AG09309 (cell line): ENCODE measurements at regions not wholly inside any gene's neighbourhood (a gene's known extent, or its start where the extent isn't known, plus 50 kb on each side); places are given as distances from the start of the nearest gene placed in this dataset.

Source experiments
- DNase-seq: peaks from one replicate; pipeline ENCODE4 v3.0.0-alpha.2; 2010; ENCODE audit warnings: low read depth
- H3K4me3 ChIP-seq: 2 replicates; pipeline ENCODE4 v1.5.1; 2011; ENCODE audit warnings: mild to moderate bottlenecking, low read depth, low read length, moderate library complexity; ENCODE audit not compliant: control insufficient read depth
- TF ChIP-seq, protein P1 (sequence below): IDR thresholded peaks from 2 replicates; pipeline ENCODE4 v1.5.1; 2011; ENCODE audit warnings: mild to moderate bottlenecking, low read depth, low read length, inconsistent platforms; ENCODE audit not compliant: insufficient read depth, control insufficient read depth; ENCODE audit errors: missing control alignments

DNA sequence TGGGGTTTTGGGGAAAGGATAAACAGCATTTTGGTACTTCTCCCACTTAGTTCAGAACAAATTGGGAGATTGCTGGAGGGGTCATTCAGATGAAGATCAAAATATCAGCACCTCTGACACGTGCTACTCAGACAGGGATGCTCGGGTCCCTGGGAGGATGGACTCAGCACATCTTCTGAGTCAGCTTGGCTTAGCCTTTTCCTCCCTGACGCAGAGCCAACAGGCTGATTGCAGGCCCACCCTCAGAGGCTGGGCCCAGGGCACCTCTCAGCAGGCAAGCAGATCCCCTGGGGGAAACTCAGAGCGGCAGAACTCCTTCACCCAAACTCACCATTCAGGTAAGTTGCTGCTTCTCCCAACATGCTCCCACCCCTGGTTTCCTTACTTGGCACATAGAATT lies 304.9 kb downstream of the TLE3 start:
- H3K4me3 ChIP-seq: no peak overlapping the region
- no peak for DNase-seq
- TF ChIP-seq, protein P1, sequence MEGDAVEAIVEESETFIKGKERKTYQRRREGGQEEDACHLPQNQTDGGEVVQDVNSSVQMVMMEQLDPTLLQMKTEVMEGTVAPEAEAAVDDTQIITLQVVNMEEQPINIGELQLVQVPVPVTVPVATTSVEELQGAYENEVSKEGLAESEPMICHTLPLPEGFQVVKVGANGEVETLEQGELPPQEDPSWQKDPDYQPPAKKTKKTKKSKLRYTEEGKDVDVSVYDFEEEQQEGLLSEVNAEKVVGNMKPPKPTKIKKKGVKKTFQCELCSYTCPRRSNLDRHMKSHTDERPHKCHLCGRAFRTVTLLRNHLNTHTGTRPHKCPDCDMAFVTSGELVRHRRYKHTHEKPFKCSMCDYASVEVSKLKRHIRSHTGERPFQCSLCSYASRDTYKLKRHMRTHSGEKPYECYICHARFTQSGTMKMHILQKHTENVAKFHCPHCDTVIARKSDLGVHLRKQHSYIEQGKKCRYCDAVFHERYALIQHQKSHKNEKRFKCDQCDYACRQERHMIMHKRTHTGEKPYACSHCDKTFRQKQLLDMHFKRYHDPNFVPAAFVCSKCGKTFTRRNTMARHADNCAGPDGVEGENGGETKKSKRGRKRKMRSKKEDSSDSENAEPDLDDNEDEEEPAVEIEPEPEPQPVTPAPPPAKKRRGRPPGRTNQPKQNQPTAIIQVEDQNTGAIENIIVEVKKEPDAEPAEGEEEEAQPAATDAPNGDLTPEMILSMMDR: no peak

DNA sequence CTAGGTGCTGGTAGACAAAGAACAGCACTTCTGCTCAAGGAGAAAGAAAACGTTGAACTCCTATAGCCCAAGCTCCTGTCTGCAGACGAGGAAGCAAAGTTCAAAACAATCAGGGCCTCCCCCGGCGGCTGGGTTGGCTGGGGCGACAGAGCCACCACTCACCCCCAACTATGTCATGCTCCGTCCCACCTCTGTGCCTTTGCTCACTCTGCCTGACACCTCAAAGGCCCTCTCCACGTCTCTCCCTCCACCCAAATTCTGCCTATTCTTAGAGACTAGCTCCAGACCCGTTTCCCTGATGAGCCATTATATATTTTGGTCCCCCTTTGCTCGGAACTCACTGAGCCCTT lies 304.3 kb downstream of the TLE3 start:
- no peak overlapping the region for H3K4me3 ChIP-seq
- TF ChIP-seq, protein P1: no peak
- no peak for DNase-seq

DNA sequence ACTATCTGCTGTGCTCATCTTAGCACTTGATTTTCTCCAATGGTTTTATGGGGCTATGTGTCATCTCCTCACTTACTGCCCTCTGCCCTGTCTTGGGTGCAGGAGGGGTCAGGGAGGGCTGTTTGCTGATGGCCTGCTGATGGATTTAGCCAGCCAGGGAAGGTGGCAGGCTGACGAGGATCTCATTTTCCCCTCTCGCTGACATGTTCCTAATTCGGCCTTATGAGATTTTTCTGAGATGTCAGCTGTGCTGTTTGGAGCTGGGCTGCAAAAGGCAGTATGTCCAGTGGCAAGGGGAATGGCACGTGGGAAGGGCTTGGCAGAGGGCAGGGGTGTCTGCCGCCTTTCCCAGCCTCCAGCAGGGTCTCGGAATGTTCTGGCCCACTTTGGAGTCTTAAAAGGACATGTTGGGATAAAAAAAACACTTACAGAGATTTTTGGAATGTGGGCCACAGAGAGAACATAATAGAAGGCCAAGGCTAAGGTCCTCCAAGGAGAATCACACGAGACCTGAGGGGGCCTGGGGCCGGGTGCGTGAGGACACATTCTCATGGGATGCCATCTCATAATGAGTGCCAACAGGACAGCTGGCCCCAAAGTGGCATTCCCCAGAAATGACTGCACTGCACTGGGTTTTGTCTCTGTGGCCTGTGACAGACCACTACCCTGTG lies 303.8 kb downstream of the TLE3 start:
- H3K4me3 ChIP-seq: no peak overlapping the region
- TF ChIP-seq, protein P1: no peak
- no peak for DNase-seq

DNA sequence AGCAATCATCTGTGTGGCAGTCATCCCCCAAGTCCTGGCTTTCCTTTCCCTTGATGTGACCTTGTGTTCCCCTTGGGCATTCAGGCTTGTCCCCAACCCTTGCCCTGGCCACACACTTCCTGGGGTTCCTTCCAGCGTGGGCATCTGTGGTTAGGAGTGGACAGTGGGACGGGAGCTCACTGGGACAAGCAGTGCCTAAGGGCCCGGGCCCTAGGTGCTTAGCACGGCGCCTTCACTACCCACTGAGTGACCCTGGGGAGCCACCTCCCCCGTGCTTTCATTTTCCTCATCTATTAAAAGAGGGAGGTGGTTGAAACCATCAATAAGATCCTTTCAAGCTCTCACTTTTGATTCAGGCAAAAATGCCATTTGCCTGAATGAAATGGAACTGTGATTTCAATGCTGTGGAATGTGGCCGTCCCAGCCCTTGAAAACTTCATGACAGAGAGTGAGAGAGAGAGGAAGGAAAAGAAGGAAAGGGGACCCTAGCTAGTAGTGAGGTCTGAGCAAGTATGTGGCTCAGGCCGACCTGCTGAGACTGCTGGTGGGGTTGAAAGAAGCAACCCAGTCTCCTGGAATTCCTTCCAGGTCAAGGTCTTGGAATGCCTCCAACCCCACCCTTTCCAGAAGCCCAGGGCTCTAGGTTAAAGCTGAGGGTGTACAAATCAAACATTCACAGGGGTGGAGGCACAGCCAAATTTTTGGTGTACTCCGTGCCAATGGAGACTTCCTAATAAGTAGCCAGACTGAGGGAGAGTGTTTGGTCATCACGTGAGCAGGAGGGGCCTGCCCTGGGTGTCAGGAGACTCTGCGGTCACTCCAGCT lies 302.9 kb downstream of the TLE3 start:
- H3K4me3 ChIP-seq: no peak overlapping the region
- TF ChIP-seq, protein P1: no peak
- DNase-seq: no peak

DNA sequence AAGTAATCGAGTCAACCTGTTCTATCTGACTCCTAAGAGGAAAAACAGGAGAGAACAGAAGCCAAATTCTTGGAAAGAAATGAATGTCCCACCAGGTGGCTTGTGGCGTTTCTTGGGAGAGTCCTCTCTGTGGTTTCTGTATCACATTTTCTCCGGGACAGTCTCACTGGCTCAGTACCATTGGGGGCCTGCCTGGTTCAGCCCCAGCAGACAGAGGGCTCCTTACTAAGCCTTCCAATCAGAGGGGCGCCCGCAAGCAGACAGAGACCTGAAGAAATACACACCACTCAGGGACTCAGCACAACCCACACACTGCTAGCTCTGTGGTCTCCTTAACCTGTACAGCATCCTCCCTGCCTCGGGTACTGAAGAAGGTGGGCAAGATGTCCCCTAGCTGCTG lies 302.1 kb downstream of the TLE3 start:
- TF ChIP-seq, protein P1: no peak
- no peak overlapping the region for H3K4me3 ChIP-seq
- no peak for DNase-seq

DNA sequence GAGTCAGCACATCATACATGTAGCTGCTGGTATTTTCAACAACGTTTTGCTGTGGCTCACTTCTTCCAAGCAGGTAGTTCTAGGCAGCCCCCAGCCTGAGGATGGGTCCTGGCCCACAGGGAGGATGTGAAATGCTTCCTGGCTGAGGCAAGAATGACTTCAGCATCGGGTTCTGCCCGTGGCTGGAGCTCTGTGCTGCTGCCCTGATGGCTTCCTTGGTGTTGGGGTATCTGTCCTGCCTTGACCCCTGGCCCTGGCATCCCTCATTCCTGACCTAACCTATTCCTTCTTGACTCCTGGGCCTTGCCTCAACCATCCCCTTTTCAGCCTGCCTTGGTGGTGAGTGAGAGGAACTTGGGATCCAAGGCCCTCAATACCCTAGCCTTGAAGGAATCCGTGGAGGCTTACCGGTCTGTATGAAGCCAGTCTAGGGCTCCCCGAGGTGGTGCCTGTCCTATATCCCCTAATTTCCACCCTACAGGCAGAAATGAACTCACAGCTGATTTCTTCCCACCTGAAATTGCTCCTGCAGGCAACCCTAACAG lies 300.6 kb downstream of the TLE3 start:
- H3K4me3 ChIP-seq: no peak overlapping the region
- DNase-seq: no peak
- TF ChIP-seq, protein P1: no peak
